Esophagus muscularis mucosa (tissue), 3 donors: ENCODE measurements at regions not wholly inside any gene's neighbourhood (a gene's known extent, or its start where the extent isn't known, plus 50 kb on each side); places are given as distances from the start of the nearest gene placed in this dataset.

Experiments used
- POLR2A ChIP-seq: fragments of 450-650 bp; IDR thresholded peaks from one replicate; pipeline ENCODE4 v1.6.1; 2017; ENCODE audit warnings: antibody characterized with exemption, moderate library complexity, mild to moderate bottlenecking, low read depth
- TF ChIP-seq, protein P1 (sequence below), 3 experiments: fragments of 200-600 bp in 2 of 3; fragments of 450-650 bp in 1 of 3; sonication (generic) in 2 of 3; IDR thresholded peaks; one replicate each; pipeline ENCODE4 v1.5.1; 2017 to 2019; ENCODE audit warnings: antibody characterized with exemption in 3 of 3, mild to moderate bottlenecking in 2 of 3, moderate library complexity in 1 of 3

GRCh38 chr12:90428881-90429280, 526.1 kb downstream of the CCER1 start:
- TF ChIP-seq, protein P1, sequence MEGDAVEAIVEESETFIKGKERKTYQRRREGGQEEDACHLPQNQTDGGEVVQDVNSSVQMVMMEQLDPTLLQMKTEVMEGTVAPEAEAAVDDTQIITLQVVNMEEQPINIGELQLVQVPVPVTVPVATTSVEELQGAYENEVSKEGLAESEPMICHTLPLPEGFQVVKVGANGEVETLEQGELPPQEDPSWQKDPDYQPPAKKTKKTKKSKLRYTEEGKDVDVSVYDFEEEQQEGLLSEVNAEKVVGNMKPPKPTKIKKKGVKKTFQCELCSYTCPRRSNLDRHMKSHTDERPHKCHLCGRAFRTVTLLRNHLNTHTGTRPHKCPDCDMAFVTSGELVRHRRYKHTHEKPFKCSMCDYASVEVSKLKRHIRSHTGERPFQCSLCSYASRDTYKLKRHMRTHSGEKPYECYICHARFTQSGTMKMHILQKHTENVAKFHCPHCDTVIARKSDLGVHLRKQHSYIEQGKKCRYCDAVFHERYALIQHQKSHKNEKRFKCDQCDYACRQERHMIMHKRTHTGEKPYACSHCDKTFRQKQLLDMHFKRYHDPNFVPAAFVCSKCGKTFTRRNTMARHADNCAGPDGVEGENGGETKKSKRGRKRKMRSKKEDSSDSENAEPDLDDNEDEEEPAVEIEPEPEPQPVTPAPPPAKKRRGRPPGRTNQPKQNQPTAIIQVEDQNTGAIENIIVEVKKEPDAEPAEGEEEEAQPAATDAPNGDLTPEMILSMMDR (IDR thresholded peaks at IDR 0.05), result no peak
- no peak for TF ChIP-seq POLR2A
